GM18951 (cell line): ENCODE measurements at regions not wholly inside any gene's neighbourhood (a gene's known extent, or its start where the extent isn't known, plus 50 kb on each side); places are given as distances from the start of the nearest gene placed in this dataset.

Experiments
- POLR2A ChIP-seq: IDR thresholded peaks from 4 replicates; pipeline ENCODE4 v1.6.1; 2011; ENCODE audit warnings: mild to moderate bottlenecking; ENCODE audit not compliant: insufficient read length, insufficient read depth; ENCODE audit errors: extremely low read depth
- in situ Hi-C: fragments of 300-500 bp; cut with MboI; formaldehyde crosslinking; loops from one replicate; pipeline ENCODE4 v1.12.0; 2022; ENCODE audit warnings: low sequenced_read_pairs, mixed read lengths, inconsistent platforms; ENCODE audit not compliant: unreplicated experiment

- no peak for TF ChIP-seq POLR2A
- in situ Hi-C loops: no loop called here
Observed at GRCh38 chr12:92049403-92049802, 96.2 kb downstream of the BTG1 start.

DNA sequence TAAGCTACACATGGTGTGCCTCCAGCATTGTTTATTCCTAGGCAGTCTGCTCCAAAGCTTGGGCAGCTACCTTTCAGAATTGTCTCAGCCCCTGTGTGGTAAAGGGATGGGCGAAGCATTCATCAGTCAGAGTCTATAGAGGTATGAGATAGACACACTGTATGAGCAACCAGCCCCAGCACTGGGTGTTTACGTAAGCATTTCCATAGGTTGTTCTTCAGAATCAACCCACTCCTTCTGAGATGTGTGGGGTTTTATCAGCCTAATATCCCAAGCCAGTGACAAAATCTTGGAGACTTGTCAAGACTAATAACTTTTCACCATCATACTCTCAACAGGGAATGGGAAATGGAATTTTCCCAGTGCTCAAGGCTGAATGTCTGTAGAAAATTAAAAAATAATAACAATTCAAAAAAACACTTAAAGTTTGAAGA, 98.2 kb downstream of the BTG1 start:
- in situ Hi-C loops: no loop called here

GRCh38 chr12:92046557-92047392, 98.9 kb downstream of the BTG1 start:
- TF ChIP-seq POLR2A: no peak
- in situ Hi-C loops: no loop called here

More for the DNA sequence above, 98.2 kb downstream of the BTG1 start:
- no peak for TF ChIP-seq POLR2A

- no peak for TF ChIP-seq POLR2A
- in situ Hi-C loops: no loop called here
Observed at GRCh38 chr12:92045852-92046251, 99.8 kb downstream of the BTG1 start.

DNA sequence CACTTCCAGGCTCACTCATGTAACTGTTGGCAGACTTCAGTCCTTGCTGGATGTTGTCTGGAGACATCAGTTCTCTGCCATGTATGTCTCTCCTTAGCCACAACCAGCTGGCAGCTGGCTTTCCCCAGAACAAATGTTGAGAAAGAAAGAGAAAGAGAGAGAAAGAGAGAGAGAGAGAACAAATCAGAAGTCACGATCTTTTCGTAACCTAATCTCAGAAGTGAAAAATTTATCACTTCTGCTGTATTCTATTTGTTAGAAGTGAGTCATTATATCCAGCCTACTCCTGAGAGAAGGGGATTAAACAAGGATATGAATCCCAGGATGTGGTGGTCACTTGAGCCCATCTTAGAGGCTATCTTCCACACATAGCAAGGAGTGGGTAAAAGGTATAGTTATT, 101.2 kb downstream of the BTG1 start:
- no peak for TF ChIP-seq POLR2A
- in situ Hi-C loops: no loop called here

DNA sequence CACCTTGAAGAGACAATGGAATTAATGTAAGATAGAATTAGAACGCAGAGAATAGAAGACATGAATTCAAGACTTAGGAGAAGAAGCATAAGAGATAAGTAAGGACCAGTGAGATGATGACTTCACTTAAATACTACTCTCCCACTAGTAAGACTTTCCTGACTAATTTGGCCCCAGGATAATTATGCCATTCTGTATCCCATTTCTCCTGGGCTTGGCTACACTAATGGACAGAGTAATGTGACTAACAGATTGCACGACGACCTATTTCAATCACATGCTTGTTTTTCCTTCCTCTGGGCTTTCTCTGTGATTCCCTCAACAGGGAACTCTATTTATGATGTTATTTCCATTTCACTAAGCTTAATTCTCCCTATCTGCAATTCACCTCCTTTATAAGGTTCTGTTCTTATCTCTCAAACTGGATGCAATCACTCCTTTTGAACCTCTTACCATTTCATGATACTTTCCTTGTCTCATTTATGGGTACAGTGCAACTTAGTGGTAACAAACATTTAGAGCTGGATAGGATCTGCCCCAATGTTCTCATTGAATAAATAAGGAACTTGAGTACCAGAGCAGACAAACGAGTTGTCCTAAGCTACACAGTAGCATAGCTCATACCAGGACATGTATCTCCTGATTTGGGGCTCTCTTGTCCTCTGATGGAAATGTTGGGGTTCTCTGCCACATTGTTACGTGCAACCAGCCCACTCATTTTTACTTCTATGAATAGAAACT, 102.7 kb downstream of the BTG1 start:
- in situ Hi-C loops: no loop called here
- no peak for TF ChIP-seq POLR2A

DNA sequence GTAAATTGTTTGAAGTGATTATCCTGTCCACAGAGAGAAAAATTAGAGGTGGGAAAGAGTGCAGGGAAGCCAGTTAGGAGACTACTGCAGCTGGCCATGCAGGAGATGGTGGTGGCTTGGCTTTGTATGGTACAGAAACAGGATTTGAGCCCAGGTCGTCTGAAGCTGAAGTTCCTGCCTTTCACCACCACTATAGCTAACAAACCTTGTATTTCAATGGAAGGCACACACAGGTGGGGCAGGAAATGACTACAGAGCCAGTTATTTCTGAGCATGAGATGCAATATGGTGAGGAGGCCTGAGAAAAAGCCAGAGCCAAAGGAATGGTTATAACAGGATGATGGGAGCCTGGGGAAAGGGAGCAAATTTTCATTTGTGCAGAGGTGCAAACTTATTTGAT, 103.9 kb downstream of the BTG1 start:
- TF ChIP-seq POLR2A: no peak
- in situ Hi-C loops: no loop called here

DNA sequence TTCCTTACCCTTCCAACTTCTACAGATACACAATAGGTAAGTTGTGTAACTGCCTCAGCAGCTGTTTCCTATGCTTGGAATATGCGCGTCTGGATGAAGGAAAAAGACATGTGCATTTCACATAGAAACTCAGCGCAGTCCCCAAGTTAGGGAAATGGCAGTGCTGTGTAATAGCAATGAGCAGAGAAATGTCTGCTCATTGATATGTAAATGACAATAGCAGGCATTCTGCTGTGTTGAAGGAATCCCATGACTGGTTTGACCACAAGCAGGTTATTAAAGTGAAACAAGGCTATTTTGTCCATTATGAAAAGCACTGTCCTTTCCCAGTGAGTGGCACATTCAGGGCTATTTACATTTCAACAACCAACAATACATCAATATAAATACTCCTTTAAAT, 106.6 kb downstream of the BTG1 start:
- no peak for TF ChIP-seq POLR2A
- in situ Hi-C loops: loop anchor here (10.0 kb wide), 1 partner anchor 96 kb away; no protein-coding TSS in a partner anchor

DNA sequence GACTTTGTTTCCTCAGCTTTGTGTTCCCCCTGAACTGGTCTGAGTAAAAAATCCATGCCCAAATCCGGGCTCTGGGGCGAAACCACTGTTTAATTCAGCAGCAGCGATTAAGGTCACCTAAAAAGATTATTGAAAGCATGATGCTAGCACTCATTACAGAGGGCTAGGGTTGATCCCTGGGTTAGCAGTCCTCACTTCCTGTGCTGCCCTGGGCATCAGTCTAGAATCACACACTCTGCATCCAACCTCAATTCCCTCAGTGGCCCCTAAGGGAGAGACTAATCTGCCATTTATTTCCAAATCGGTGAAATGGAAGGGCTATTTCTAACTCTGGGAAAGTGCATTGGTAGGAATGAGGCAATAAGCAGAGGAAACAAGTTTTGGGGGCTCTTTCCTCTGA, 107.2 kb downstream of the BTG1 start:
- TF ChIP-seq POLR2A: no peak
- in situ Hi-C loops: loop anchor here (10.0 kb wide), 1 partner anchor 96 kb away; no protein-coding TSS in a partner anchor

DNA sequence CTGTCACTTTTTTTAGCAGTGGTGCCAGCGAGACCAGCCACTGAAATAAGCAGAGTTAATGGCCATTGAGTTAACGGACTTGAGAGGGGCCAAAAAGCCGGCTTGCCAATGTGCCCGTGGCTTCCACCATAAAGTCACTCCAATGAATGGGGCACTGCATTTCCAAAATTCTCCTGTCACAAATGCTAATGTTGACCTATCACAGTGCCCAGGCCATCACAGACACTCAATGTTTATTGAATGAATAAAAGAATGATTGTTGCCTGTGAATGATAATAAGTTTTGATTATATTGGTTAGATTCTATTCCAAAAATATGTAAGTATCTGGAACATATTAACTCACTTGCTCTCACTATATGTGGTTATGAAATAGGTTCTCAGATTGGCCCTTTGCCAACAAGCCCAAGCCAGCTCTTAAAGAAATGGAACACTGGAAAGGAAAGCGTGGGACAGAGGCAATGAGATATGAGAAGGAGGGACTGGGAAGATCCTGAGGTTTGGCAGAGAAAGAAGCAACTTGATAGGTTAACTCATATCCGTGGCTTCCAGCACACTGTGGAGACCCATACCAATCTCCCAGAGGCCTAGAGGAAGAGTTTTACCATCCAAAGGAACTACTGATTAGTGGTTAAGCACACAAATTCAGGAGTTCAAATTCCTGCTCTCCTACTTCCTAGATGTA, 108.7 kb downstream of the BTG1 start:
- TF ChIP-seq POLR2A: no peak
- in situ Hi-C loops: loop anchor here (10.0 kb wide), 1 partner anchor 98 kb away; no protein-coding TSS in a partner anchor

DNA sequence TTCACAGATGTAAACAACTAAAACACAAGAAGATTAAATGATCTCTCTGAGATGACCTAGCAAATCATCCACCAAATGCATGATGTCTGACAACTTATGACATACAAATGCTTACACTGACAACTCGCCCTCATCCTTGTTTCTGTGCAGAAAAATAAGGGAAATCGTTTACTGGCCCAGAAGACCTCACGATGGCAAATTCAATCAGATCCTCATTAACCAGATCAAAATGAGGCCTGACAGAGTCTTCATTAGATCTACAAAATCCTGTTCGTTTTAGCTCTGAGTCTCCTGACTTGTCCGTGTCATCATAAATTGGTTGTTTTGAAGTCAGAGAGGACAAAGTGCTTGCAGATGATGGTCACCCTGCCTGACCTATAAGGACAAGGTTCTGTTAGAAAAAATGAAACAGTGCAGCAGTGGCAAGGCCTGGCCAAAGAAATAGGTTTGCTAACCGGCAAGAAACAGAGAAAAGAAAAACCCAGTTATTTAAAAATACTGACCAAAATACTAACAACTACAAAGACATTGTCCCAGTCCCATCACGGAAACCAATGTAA, 109.5 kb downstream of the BTG1 start:
- in situ Hi-C loops: loop anchor here (10.0 kb wide), 1 partner anchor 99 kb away; no protein-coding TSS in a partner anchor
- TF ChIP-seq POLR2A: no peak

- in situ Hi-C loops: loop anchor here (10.0 kb wide), 1 partner anchor 99 kb away; no protein-coding TSS in a partner anchor
- TF ChIP-seq POLR2A: no peak
Observed at GRCh38 chr12:92035477-92035876, 110.2 kb downstream of the BTG1 start.
